ENCODE measurements at regions not wholly inside any gene's neighbourhood (a gene's known extent, or its start where the extent isn't known, plus 50 kb on each side); places are given as distances from the start of the nearest gene placed in this dataset.

DNA sequence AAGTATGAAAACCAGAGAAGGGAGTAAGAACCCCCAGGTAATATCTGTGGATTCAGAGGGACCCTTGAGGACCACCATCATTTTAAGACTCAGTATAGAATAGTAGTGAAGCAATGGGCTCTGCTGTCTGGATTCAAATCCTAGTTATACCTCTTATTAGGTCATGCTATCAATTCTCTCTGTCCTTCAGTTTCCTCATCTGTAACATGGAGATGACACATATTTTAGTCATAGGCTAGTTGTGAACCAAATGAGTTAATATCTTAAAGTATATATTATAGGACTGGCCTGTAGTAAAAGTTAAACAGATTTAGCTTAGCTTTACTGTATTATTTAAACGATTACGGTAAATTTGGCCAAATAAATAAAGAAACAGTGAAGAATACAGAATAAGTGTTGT lies 177.3 kb upstream of the GOLIM4 start:
- DNase-seq (ENCODE audit: low read depth), result no peak
- no peak for TF ChIP-seq CTCF (IDR thresholded peaks at IDR 0.05; ENCODE audit: insufficient read depth, low read depth, low read length)
- no peak overlapping the region for H3K4me3 ChIP-seq (ENCODE audit: low read depth, low read length)

- no peak overlapping the region for H3K4me3 ChIP-seq (ENCODE audit: low read depth, low read length)
- DNase-seq (ENCODE audit: low read depth), result no peak
- no peak for TF ChIP-seq CTCF (IDR thresholded peaks at IDR 0.05; ENCODE audit: insufficient read depth, low read depth, low read length)
These were observed 176.7 kb upstream of the GOLIM4 start for GRCh38 chr3:168272343-168272985.

DNA sequence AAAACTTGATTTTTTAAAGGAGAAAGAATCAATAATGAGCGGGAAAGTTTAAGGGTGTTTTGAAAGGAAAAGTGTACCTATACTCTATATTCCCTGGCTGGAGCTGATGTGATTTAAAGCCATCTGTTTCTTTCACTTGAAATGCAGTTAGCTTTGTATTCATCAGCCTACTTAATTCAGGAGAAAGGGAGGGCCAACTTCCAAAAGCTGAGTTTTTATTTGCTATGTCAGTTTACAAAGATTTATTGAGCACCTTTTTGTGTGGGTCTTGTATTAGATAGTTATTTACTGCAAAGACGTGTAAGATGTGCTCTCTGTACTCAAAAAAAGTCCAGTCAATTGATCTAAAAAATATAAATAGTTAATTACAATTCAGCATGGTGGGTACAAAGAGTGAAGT lies 176.2 kb upstream of the GOLIM4 start:
- no peak for TF ChIP-seq CTCF (IDR thresholded peaks at IDR 0.05; ENCODE audit: insufficient read depth, low read depth, low read length)
- H3K4me3 ChIP-seq (ENCODE audit: low read depth, low read length), result no peak overlapping the region
- no peak for DNase-seq (ENCODE audit: low read depth)

DNA sequence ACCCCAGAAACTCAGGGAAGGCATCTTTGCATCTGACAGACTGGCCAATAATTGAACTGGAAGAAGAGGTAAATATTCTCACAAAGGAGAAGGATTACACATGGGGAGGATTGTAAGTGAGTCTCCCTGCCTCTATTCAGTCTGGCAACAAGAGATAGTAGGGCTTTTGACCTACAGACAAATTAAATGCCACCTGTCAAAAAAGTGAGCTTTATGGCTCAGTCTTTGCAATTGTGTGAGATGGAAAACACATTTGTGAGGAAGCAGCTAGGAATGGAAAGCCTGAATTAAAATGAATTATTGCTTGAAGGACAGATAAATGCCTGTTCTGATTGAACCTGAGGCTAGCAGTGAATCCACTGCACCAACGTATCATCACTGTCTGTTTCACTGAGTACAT lies 173.3 kb upstream of the GOLIM4 start:
- TF ChIP-seq CTCF (IDR thresholded peaks at IDR 0.05; ENCODE audit: insufficient read depth, low read depth, low read length), result no peak
- no peak for DNase-seq (ENCODE audit: low read depth)
- H3K4me3 ChIP-seq (ENCODE audit: low read depth, low read length), result no peak overlapping the region

- no peak for TF ChIP-seq CTCF (IDR thresholded peaks at IDR 0.05; ENCODE audit: insufficient read depth, low read depth, low read length)
- H3K4me3 ChIP-seq (ENCODE audit: low read depth, low read length), result no peak overlapping the region
- no peak for DNase-seq (ENCODE audit: low read depth)
These were observed 171.5 kb upstream of the GOLIM4 start for GRCh38 chr3:168267179-168267578.

DNA sequence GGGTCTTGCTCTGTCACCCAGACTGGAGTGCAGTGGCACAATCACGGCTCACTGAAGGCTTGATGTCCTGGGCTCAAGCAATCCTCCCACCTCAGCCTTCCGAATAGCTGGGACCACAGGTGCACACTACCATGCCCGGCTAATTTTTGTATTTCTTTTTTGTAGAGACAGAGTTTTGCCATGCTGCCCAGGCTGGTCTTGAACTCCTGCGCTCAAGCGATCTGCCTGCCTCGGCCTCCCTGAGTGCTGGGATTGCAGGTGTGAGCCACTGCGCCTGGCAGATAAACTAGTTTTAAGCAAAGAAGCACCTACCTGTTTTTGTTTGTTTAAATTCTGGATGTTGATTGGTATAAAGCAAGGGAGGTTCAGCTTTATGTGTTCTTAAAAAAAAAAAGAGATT lies 170.6 kb upstream of the GOLIM4 start:
- DNase-seq (ENCODE audit: low read depth), result no peak
- no peak overlapping the region for H3K4me3 ChIP-seq (ENCODE audit: low read depth, low read length)
- TF ChIP-seq CTCF (IDR thresholded peaks at IDR 0.05; ENCODE audit: insufficient read depth, low read depth, low read length), result no peak

GRCh38 chr3:168262887-168263286 lies 167.2 kb upstream of the GOLIM4 start:
- no peak overlapping the region for H3K4me3 ChIP-seq (ENCODE audit: low read depth, low read length)
- DNase-seq (ENCODE audit: low read depth), result no peak
- TF ChIP-seq CTCF (IDR thresholded peaks at IDR 0.05; ENCODE audit: insufficient read depth, low read depth, low read length), result no peak

All from fibroblast of villous mesenchyme (primary cell).